GM19023 (cell line): ENCODE measurements at regions not wholly inside any gene's neighbourhood (a gene's known extent, or its start where the extent isn't known, plus 50 kb on each side); places are given as distances from the start of the nearest gene placed in this dataset.
"Not testable (repeated sequence)": the region's sequence is repeated elsewhere in the genome, so short reads cannot be mapped to it uniquely, and the experiment has no call there.

ENCODE experiments used
- ATAC-seq: cut with Tn5 transposase; IDR thresholded peaks from one replicate; pipeline ENCODE4 v1.9.1; 2021; ENCODE audit warnings: mild to moderate bottlenecking, moderate library complexity; ENCODE audit not compliant: unreplicated experiment

DNA sequence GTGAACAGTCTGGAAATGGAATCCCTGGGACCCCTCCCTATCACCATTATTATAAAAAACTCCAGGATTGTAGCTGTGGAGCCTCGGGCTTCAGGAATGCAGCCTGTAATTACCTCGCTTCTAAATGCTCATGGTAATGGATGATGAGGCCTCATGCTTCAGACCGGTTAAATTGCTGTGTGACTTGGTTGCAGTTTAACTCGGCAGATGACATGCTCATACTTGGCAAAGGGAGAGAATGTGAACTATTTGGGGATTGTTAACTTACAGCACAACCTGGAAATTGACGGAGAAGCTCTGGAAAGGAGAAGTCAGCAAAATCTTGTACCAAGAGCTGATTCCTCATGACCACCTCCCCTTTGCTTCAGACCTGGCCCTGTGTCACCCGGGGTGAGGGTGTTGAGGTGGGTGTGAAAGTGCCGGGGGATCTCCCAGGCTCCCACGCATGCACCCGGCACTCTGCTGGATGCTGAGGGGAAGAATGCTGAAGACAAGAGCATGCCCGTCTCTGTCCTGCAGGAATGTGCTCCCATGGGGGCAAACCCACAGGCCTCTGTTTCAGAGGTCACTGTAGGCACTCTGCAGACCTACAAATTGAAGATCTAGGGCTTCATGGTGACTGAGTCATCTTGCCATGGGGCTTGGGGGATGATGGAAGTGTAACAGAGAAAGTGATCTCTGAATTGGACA lies 364.8 kb downstream of the RPS6KC1 start:
- ATAC-seq: no peak

- ATAC-seq: no peak
Measured at GRCh38 chr1:213416461-213417224, 365.6 kb downstream of the RPS6KC1 start.

DNA sequence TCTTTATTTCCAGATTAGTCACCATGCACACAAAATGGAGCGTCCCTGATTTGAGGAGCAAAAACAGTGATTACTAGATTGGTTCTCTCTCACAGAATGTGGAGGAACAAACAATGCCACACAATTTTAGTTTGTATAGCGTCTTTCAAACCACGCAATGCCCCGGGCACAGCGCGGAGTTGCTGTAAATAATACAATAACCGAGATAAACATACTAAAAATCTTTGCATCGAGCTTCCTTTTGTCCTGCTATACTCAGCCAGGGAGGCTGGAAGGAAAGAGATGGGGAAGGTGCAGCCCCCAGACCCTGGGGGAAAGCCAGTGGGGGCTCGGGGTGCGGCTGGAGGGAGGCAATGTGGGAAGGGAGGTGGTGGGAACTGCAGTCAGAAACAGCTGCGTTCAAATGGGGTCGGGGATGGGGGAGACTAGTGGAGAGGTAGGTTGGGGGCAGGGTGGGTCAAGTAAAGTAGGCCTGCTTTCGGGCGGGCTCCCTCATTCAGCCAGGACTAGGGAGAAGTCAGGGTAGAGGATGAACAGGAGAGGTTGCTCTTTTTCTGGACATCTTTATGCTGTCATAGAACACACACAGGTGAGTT lies 366.3 kb downstream of the RPS6KC1 start:
- no peak for ATAC-seq

DNA sequence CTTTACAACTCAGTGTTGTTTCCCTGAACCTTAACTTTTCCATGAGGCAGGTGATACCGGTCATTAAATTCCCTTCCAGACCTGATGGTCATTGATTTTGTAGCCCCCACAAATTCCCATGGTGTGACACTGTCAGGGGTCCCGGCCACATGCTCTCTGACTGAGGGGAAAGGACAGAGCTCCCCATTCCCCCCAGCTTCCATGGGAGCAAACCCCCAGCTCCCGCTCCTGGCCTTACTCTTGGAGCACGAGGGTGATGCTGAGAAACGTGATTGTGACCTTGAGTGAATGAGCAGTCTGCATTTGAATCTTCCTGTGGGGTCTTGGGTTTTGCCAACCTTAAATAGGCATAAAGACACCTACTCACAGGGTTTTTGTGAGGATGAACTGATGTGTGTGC lies 366.8 kb downstream of the RPS6KC1 start:
- ATAC-seq: no peak

GRCh38 chr1:213418268-213419071 lies 367.4 kb downstream of the RPS6KC1 start:
- ATAC-seq: no peak

DNA sequence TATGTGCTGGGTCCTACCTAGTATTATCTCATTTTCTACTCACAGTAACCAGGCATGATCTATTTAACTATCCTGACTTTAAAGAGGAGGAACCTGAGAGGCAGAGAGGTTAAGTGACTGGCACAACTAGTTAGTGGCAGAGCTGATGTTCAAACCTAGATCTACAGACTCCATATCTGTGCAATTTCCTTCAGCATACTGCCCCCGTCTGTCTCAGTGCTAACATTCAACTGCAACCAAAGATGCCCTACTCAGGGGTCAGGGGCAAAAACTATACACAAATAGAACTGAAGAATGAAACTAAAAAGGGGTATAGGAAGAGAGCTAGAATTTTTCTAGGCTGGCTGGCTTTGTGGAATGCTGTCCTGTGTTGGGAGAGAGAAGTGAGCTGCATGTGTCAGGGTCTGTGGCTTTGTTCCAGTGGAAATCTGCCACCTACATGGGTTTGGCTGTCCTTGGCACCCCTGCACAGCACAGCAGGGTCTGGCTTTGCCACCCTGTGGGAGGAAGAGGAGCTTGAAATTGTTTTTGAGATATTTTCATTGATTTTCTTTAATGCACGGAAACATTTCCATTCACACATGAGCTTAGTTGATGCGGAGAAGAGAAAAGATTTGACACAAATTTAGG lies 368.5 kb downstream of the RPS6KC1 start:
- ATAC-seq: no peak

- not testable (repeated sequence) for ATAC-seq
Measured at GRCh38 chr1:213421178-213421577, 370.1 kb downstream of the RPS6KC1 start.

- ATAC-seq: no peak
Measured at GRCh38 chr1:213423041-213423440, 372.0 kb downstream of the RPS6KC1 start.

DNA sequence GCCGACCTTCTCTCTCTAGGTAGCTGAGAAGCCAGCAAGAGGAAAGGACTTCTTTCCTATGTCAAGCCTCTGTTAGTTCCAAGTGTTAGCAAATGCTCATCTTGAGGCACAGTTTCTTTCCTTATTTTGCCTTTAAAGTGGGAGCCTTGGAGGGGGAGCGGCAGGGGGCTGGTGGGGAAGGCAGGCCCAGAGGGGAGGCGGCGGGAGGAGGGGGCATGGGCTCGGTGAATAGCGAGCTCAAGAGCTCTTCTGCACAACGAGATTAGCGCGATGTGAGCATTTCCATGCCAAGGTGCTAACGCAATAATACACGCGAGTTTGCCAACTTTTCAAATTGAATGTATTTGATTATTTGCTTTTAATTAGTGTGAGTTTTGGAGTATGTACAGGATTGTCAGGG lies 372.6 kb downstream of the RPS6KC1 start:
- no peak for ATAC-seq

GRCh38 chr1:213425376-213426030 lies 374.5 kb downstream of the RPS6KC1 start:
- no peak for ATAC-seq

- ATAC-seq: no peak
Measured at GRCh38 chr1:213429642-213430041, 378.6 kb downstream of the RPS6KC1 start.

DNA sequence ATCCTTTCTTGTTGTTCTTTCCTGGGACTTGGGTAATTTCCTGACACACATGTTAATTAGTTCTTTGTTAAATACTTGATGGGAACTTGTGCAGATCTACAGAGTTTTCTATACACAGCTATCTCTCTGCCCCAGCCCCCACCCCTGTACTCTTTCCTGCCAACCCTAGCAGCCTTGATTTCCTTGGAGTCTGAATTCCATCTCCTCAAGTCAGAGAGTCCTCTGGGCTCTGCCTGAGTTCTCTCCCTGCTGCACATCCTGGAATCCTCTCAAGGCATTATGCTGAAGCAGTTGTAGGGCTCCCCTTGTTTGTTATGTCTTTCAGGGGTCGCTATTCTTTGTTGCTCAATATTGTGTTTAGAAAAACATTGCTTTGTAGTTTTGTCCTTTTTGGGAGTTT lies 384.7 kb downstream of the RPS6KC1 start:
- ATAC-seq: no peak

GRCh38 chr1:213438339-213438738 lies 387.3 kb downstream of the RPS6KC1 start:
- no peak for ATAC-seq

GRCh38 chr1:213439703-213440102 lies 388.7 kb downstream of the RPS6KC1 start:
- no peak for ATAC-seq

GRCh38 chr1:213440766-213441165 lies 389.7 kb downstream of the RPS6KC1 start:
- ATAC-seq: no peak

GRCh38 chr1:213443415-213443814 lies 392.4 kb downstream of the RPS6KC1 start:
- no peak for ATAC-seq

- no peak for ATAC-seq
Measured at GRCh38 chr1:213444224-213444623, 393.2 kb downstream of the RPS6KC1 start.

GRCh38 chr1:213446496-213446895 lies 395.5 kb downstream of the RPS6KC1 start:
- no peak for ATAC-seq

GRCh38 chr1:213448360-213448759 lies 397.3 kb downstream of the RPS6KC1 start:
- ATAC-seq: no peak

- no peak for ATAC-seq
Measured at GRCh38 chr1:213448776-213449175, 397.7 kb downstream of the RPS6KC1 start.
